ENCODE measurements at regions not wholly inside any gene's neighbourhood (a gene's known extent, or its start where the extent isn't known, plus 50 kb on each side); places are given as distances from the start of the nearest gene placed in this dataset.
A peak's percentile ranks its signal among the peaks of the same experiment; 100 is the strongest.
"Not testable (repeated sequence)": the region's sequence is repeated elsewhere in the genome, so short reads cannot be mapped to it uniquely, and the experiment has no call there.

- ATAC-seq: no peak
- DNase-seq: no peak
- Mint-ChIP-seq H3K4me3 (no peak overlapping the region), H3K9me3 (ENCODE audit: low read depth) (no peaks in the 10 kb centered on the region), H3K36me3 (ENCODE audit: low read depth) (no peaks in the 10 kb centered on the region), H3K4me1 (peaks cover 4% of the 10 kb centered on the region), H3K27me3 (no peaks in the 10 kb centered on the region), H3K27ac (no peak overlapping the region)
- POLR2A ChIA-PET: no interaction called here
- CTCF ChIA-PET: interaction anchor here (1.2 kb wide), 1 partner anchor 14 kb away, joined by 4 read pairs; no protein-coding TSS in a partner anchor
- intact Hi-C loops (cut with DNase I, micrococcal nuclease): no loop called here
Measured at GRCh38 chr5:68669864-68670575, 423.8 kb upstream of the SLC30A5 start.

DNA sequence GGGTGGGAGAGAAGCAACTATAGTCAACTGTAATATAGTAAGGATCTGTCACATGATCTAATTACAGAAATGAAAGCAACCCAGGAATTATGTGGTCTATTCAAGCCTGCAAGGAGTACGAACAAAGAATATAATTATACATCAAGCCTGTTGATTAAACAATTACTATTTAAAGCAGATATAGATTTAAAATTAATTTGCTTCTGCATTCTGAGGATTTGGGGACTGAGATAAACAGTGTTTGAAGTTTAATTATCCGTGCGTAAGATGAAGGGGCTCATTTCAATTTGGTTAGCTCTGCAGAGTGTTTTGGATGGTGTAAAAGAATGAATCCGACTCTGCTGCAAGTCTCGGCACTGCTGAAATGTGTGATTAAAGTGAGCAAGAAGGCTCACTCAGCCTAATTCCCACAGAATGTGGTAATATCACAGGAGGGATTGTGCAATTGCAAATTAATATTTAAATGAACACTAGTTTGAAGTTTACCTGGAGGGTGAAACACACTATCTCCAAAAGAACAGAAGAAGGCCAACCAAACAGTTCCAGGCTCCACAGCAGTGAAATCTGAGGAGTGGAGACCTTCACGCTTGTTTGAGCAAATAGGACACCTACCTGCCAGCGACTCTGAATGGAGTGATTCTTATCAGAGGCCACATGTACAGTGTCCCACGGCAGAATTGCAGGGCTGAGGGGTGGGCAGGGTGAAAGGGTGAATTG lies 420.6 kb upstream of the SLC30A5 start:
- Mint-ChIP-seq H3K4me3 (no peak overlapping the region), H3K9me3 (ENCODE audit: low read depth) (peaks cover 2% of the 10 kb centered on the region), H3K27me3 (no peaks in the 10 kb centered on the region), H3K4me1 (peaks cover 4% of the 10 kb centered on the region), H3K36me3 (ENCODE audit: low read depth) (no peaks in the 10 kb centered on the region), H3K27ac (no peak overlapping the region)
- intact Hi-C loops (cut with DNase I, micrococcal nuclease): no loop called here
- CTCF ChIA-PET: no interaction called here
- ATAC-seq: no peak
- POLR2A ChIA-PET: no interaction called here
- no peak for DNase-seq

GRCh38 chr5:68673823-68674180 lies 420.0 kb upstream of the SLC30A5 start:
- Mint-ChIP-seq H3K4me1 (peaks cover 2% of the 10 kb centered on the region), H3K27ac (no peak overlapping the region), H3K4me3 (no peak overlapping the region), H3K27me3 (no peaks in the 10 kb centered on the region), H3K36me3 (ENCODE audit: low read depth) (no peaks in the 10 kb centered on the region), H3K9me3 (ENCODE audit: low read depth) (peaks cover 2% of the 10 kb centered on the region)
- DNase-seq: no peak
- no peak for ATAC-seq
- intact Hi-C loops (cut with DNase I, micrococcal nuclease): no loop called here
- CTCF ChIA-PET: no interaction called here
- POLR2A ChIA-PET: no interaction called here

GRCh38 chr5:68679041-68679440 lies 414.8 kb upstream of the SLC30A5 start:
- ChIA-PET POLR2A (no interaction called here), CTCF (interaction anchor here (0.7 kb wide), 1 partner anchor 226 kb away, joined by 3 read pairs; no protein-coding TSS in a partner anchor)
- H3K27ac Mint-ChIP-seq: no peak overlapping the region
- intact Hi-C loops (cut with DNase I, micrococcal nuclease): no loop called here
- peaks cover 3% of the 10 kb centered on the region for H3K27me3 Mint-ChIP-seq
- no peak overlapping the region for H3K4me3 Mint-ChIP-seq
- no peaks in the 10 kb centered on the region for H3K36me3 Mint-ChIP-seq (ENCODE audit: low read depth)
- no peaks in the 10 kb centered on the region for H3K4me1 Mint-ChIP-seq
- ATAC-seq (no peak), DNase-seq (no peak)
- peaks cover 2% of the 10 kb centered on the region for H3K9me3 Mint-ChIP-seq (ENCODE audit: low read depth)

GRCh38 chr5:68680366-68680765 lies 413.4 kb upstream of the SLC30A5 start:
- ChIA-PET CTCF (no interaction called here), POLR2A (no interaction called here)
- intact Hi-C loops (cut with DNase I, micrococcal nuclease): no loop called here
- Mint-ChIP-seq H3K9me3 (ENCODE audit: low read depth) (peaks cover 1% of the 10 kb centered on the region), H3K27ac (no peak overlapping the region), H3K36me3 (ENCODE audit: low read depth) (no peaks in the 10 kb centered on the region), H3K4me1 (no peaks in the 10 kb centered on the region), H3K27me3 (peaks cover 3% of the 10 kb centered on the region), H3K4me3 (no peak overlapping the region)
- ATAC-seq (no peak), DNase-seq (no peak)

GRCh38 chr5:68681929-68682328 lies 411.9 kb upstream of the SLC30A5 start:
- no peaks in the 10 kb centered on the region for H3K9me3 Mint-ChIP-seq (ENCODE audit: low read depth)
- no peak for ATAC-seq
- POLR2A ChIA-PET: interaction anchor here (0.5 kb wide), 1 partner anchor 412 kb away, joined by 4 read pairs; the partner anchor contains the start of gene SLC30A5
- no peaks in the 10 kb centered on the region for H3K36me3 Mint-ChIP-seq (ENCODE audit: low read depth)
- intact Hi-C loops (cut with DNase I, micrococcal nuclease): no loop called here
- H3K4me3 Mint-ChIP-seq: no peak overlapping the region
- H3K27me3 Mint-ChIP-seq: peaks cover 3% of the 10 kb centered on the region
- no peak for DNase-seq
- CTCF ChIA-PET: no interaction called here
- no peaks in the 10 kb centered on the region for H3K4me1 Mint-ChIP-seq
- no peak overlapping the region for H3K27ac Mint-ChIP-seq

- H3K27ac Mint-ChIP-seq: no peak overlapping the region
- H3K27me3 Mint-ChIP-seq: peaks cover 3% of the 10 kb centered on the region
- ATAC-seq: no peak
- POLR2A ChIA-PET: interaction anchor here (0.5 kb wide), 1 partner anchor 411 kb away, joined by 4 read pairs; the partner anchor contains the start of gene SLC30A5
- H3K9me3 Mint-ChIP-seq (ENCODE audit: low read depth): no peaks in the 10 kb centered on the region
- CTCF ChIA-PET: no interaction called here
- H3K36me3 Mint-ChIP-seq (ENCODE audit: low read depth): no peaks in the 10 kb centered on the region
- no peaks in the 10 kb centered on the region for H3K4me1 Mint-ChIP-seq
- intact Hi-C loops (cut with DNase I, micrococcal nuclease): no loop called here
- no peak for DNase-seq
- no peak overlapping the region for H3K4me3 Mint-ChIP-seq
Measured at GRCh38 chr5:68682400-68683160, 411.2 kb upstream of the SLC30A5 start.

GRCh38 chr5:68683632-68684036 lies 410.2 kb upstream of the SLC30A5 start:
- H3K4me1 Mint-ChIP-seq: no peaks in the 10 kb centered on the region
- peaks cover 3% of the 10 kb centered on the region for H3K27me3 Mint-ChIP-seq
- no peak overlapping the region for H3K4me3 Mint-ChIP-seq
- intact Hi-C loops (cut with DNase I, micrococcal nuclease): no loop called here
- ChIA-PET CTCF (interaction anchor here (0.7 kb wide), 1 partner anchor 14 kb away, joined by 4 read pairs; no protein-coding TSS in a partner anchor), POLR2A (no interaction called here)
- ATAC-seq (peak; percentile 26), DNase-seq (no peak)
- H3K36me3 Mint-ChIP-seq (ENCODE audit: low read depth): no peaks in the 10 kb centered on the region
- no peaks in the 10 kb centered on the region for H3K9me3 Mint-ChIP-seq (ENCODE audit: low read depth)
- H3K27ac Mint-ChIP-seq: no peak overlapping the region

DNA sequence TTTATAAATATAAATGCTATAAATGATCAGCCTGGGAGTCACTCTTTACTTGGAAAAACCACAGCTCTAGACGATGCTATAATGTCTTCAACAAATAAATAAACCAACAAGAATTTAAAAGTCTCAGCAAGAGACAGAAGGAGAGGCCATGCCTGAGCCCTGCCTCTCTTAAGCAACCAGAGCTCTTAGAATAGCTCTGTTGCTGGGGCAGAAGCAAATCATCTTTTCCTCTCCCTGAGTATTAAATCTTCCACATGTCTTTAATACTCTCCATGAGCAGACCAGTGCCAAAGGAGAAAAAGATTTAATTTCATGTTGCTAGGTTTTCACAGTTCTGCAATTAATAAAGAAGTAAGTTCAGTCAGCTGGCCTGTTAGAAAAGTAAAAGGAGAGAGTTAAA lies 408.0 kb upstream of the SLC30A5 start:
- H3K4me3 Mint-ChIP-seq: no peak overlapping the region
- POLR2A ChIA-PET: no interaction called here
- DNase-seq (no peak), ATAC-seq (no peak)
- no peak overlapping the region for H3K27ac Mint-ChIP-seq
- intact Hi-C loops (cut with DNase I, micrococcal nuclease): no loop called here
- H3K36me3 Mint-ChIP-seq (ENCODE audit: low read depth): no peaks in the 10 kb centered on the region
- CTCF ChIA-PET: no interaction called here
- no peaks in the 10 kb centered on the region for H3K9me3 Mint-ChIP-seq (ENCODE audit: low read depth)
- no peaks in the 10 kb centered on the region for H3K4me1 Mint-ChIP-seq
- peaks cover 3% of the 10 kb centered on the region for H3K27me3 Mint-ChIP-seq

DNA sequence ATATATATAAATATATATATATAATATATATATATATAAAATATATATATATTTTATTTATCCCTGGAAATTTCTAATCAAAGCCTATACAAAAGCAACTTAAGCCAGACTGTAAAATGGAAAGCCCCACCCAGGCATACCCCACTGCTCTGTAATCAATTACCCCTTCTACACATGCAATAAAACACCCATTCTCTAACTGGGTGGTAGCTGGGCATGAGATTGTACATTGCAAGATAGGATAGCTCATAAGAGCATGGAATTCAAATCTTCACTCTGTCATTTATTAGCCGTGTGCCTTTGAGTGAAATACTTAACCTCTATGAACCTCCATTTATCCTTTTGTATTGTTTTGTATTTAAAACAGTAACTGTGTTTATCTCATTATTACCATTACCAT lies 405.3 kb upstream of the SLC30A5 start:
- ATAC-seq (no peak), DNase-seq (no peak)
- Mint-ChIP-seq H3K27ac (no peak overlapping the region), H3K27me3 (no peaks in the 10 kb centered on the region), H3K4me1 (no peaks in the 10 kb centered on the region), H3K4me3 (no peak overlapping the region), H3K36me3 (ENCODE audit: low read depth) (no peaks in the 10 kb centered on the region), H3K9me3 (ENCODE audit: low read depth) (peaks cover 4% of the 10 kb centered on the region)
- ChIA-PET POLR2A (no interaction called here), CTCF (no interaction called here)
- intact Hi-C loops (cut with DNase I, micrococcal nuclease): no loop called here

- intact Hi-C loops (cut with DNase I, micrococcal nuclease): no loop called here
- ATAC-seq (no peak), DNase-seq (no peak)
- no peaks in the 10 kb centered on the region for H3K27me3 Mint-ChIP-seq
- CTCF ChIA-PET: no interaction called here
- no peak overlapping the region for H3K4me3 Mint-ChIP-seq
- H3K4me1 Mint-ChIP-seq: no peaks in the 10 kb centered on the region
- H3K36me3 Mint-ChIP-seq (ENCODE audit: low read depth): no peaks in the 10 kb centered on the region
- H3K9me3 Mint-ChIP-seq (ENCODE audit: low read depth): peaks cover 4% of the 10 kb centered on the region
- POLR2A ChIA-PET: no interaction called here
- no peak overlapping the region for H3K27ac Mint-ChIP-seq
Measured at GRCh38 chr5:68689010-68689409, 404.8 kb upstream of the SLC30A5 start.

- POLR2A ChIA-PET; H3K9me3 Mint-ChIP-seq (ENCODE audit: low read depth); H3K27me3 Mint-ChIP-seq; H3K36me3 Mint-ChIP-seq (ENCODE audit: low read depth); H3K27ac Mint-ChIP-seq; DNase-seq; ATAC-seq; H3K4me3 Mint-ChIP-seq; CTCF ChIA-PET; H3K4me1 Mint-ChIP-seq; intact Hi-C loops (cut with DNase I, micrococcal nuclease): not testable (repeated sequence)
Measured at GRCh38 chr5:68691874-68692273, 401.9 kb upstream of the SLC30A5 start.
